ENCODE measurements at regions not wholly inside any gene's neighbourhood (a gene's known extent, or its start where the extent isn't known, plus 50 kb on each side); places are given as distances from the start of the nearest gene placed in this dataset.
A peak's percentile ranks its signal among the peaks of the same experiment; 100 is the strongest.

DNA sequence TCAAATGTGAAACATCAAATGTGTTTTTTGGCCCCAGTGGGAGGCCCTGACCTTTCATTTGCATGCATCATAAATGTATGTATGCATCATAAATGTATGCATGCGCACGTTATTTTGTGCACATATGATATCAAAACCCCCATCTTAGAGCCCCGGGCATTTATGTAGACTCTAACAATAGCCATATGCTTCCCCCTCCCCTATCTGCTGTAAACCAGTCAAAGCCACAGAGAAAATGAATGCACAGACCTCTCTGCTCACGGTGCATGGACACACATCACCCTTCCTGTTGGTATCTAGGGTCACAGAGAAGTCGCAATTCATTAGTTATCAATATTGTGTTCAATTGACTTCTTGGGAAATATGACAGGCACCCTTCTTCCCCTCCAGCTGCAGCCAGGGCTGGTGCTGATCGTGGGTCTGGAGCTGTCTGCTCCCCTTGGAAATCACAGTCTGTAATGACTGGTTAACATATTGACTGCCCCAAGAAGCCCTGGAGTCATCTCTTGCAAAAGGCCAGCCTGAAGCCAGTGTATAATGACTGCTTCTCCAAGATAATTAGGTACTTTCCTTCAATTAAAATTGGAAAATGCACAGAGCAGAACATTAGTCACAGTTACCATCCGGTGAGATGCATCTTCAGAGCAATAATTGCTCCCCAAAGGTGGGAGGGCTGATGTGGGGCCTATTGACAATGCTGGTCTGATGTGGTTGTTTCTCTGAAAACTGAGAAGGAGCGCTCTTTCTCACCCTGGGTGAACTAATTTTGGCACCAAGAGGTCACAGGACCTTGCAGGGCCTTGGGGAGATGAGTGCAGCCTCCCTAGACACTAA, 532.2 kb downstream of the CDH26 start:
- FAIRE-seq (no peak), DNase-seq (ENCODE audit: insufficient read length, low spot score) (no peak)
- no peak for TF ChIP-seq POLR2A (IDR thresholded peaks at IDR 0.05; ENCODE audit: low read depth, low read length)

DNA sequence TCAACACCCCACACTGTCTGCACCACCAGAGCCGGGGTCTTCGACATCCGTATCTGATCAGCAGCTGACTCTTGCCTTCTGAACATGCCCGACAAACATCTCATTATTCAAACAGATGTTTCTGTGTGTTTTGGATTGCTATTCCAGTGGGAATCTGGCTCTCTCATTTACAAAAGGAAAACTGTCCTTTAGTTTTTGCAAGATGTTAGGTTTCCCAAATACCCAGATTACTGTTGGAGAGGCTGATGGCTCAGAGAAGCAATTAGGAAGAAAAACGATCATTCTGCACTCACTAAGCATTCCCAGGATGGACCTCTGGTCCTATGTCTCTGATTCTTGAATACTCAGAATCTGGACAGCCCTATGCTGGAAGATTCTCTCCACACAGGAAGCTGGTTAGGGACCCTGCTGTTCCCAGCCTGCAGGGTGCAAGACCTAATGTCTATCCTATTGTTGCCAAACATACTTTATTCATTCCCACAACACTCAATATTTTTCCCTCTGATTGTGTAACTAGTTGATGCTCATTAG, 532.9 kb downstream of the CDH26 start:
- DNase-seq (ENCODE audit: insufficient read length, low spot score) (no peak), FAIRE-seq (no peak)

DNA sequence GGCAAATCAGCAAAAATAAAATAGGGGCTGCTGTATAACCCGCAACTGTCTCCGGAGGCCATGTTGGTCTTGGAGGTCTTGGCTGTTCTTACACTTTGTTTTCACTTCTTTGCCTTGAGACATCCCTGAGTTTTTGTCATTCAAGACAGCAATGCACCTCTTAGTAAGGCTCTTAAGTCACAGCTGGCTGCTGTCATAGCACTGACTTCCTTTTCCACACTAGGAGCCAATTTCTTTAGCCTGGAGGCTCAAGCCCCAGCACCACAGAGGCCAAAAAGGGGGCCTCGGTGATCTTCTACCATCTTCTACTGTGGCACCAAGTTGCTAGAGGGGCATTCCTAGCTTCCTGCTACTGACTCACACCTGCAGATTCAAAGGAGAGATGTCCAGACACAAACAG, 536.3 kb downstream of the CDH26 start:
- no peak for DNase-seq (ENCODE audit: insufficient read length, low spot score)
- no peak for FAIRE-seq
- no peak for TF ChIP-seq POLR2A (IDR thresholded peaks at IDR 0.05; ENCODE audit: low read depth, low read length)

More for the DNA sequence above, 532.9 kb downstream of the CDH26 start:
- TF ChIP-seq POLR2A (IDR thresholded peaks at IDR 0.05; ENCODE audit: low read depth, low read length), result no peak

GRCh38 chr20:60497298-60498035, 539.2 kb downstream of the CDH26 start:
- TF ChIP-seq POLR2A (IDR thresholded peaks at IDR 0.05; ENCODE audit: low read depth, low read length), result no peak
- FAIRE-seq, result no peak

DNA sequence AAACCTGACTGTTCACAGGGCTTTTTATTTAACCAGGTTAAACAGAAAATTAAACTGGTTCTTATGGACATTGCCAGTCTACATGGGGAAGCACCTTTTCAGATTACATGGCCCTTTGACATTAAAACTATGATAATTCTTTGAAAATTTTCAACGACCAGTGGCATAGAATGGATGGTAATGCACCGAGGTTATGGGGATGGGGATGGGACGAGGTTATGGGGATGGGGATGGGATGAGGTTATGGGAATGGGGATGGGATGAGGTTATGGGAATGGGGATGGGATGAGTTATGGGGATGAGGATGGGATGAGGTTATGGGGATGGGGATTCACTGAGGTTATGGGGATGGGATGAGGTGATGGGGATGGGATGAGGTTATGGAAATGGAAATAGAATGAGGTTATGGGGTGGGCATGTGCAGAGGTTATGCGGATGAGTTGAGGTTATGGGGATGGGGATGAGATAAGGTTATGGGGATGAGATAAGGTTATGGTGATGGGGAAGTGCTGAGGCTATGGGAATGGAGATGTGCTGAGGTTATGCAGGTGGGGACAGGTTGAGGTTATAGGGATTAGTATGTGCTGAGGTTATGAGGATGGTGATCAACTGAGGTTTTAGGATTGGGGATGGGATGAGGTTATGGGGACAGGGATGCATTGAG, 541.9 kb downstream of the CDH26 start:
- TF ChIP-seq POLR2A (IDR thresholded peaks at IDR 0.05; ENCODE audit: low read depth, low read length), result no peak
- no peak for DNase-seq (ENCODE audit: insufficient read length, low spot score)
- no peak for FAIRE-seq

More at GRCh38 chr20:60497298-60498035, 539.2 kb downstream of the CDH26 start:
- DNase-seq (ENCODE audit: insufficient read length, low spot score), result no peak

GRCh38 chr20:60501048-60501447, 542.8 kb downstream of the CDH26 start:
- no peak for TF ChIP-seq POLR2A (IDR thresholded peaks at IDR 0.05; ENCODE audit: low read depth, low read length)
- DNase-seq (ENCODE audit: insufficient read length, low spot score), result no peak
- FAIRE-seq, result no peak

- no peak for DNase-seq (ENCODE audit: insufficient read length, low spot score)
- FAIRE-seq, result no peak
- TF ChIP-seq POLR2A (IDR thresholded peaks at IDR 0.05; ENCODE audit: low read depth, low read length), result no peak
Observed at GRCh38 chr20:60502881-60503280, 544.7 kb downstream of the CDH26 start.

DNA sequence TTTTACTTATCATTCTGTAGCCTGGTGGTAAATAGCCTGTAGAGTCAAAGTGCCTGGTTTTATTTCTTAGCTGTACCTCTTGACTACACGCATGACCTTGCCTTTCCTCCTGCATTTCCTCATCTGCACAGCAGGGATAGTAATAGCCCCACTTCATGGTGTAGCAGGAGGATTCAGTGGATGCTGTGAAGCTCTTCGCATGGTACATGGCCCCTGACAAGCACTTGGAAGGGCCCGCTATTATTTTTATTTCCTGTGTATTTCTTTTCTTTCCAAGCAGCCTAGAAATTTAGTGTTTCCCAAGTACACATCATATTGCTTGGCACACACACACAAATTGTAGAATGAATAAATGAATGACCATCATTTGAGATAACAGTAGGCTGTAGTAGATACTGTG, 547.2 kb downstream of the CDH26 start:
- FAIRE-seq (no peak), DNase-seq (ENCODE audit: insufficient read length, low spot score) (no peak)
- TF ChIP-seq POLR2A (IDR thresholded peaks at IDR 0.05; ENCODE audit: low read depth, low read length), result no peak

DNA sequence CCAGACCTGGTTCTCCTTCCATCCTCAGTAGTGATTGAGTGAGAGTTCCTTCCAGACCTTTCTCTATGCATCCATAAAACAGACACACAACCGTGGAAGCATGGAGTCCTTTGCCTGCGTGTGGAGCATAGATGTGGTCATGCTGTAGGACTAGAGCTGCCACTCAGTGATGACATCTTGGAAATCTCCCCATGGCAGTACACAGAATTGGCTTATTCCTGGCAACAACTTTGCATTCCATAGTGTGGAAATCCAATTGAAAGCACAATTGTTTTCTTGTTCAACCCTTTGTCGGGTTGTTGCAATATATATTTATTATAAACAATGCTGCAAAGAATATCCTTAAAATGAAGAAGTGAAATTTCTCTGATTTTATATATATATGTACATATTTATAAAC, 547.8 kb downstream of the CDH26 start:
- DNase-seq (ENCODE audit: insufficient read length, low spot score) (no peak), FAIRE-seq (no peak)
- TF ChIP-seq POLR2A (IDR thresholded peaks at IDR 0.05; ENCODE audit: low read depth, low read length), result no peak

- FAIRE-seq (no peak), DNase-seq (ENCODE audit: insufficient read length, low spot score) (no peak)
- TF ChIP-seq POLR2A (IDR thresholded peaks at IDR 0.05; ENCODE audit: low read depth, low read length), result no peak
Observed at GRCh38 chr20:60507087-60507694, 549.0 kb downstream of the CDH26 start.

GRCh38 chr20:60509407-60509806, 551.2 kb downstream of the CDH26 start:
- FAIRE-seq (no peak), DNase-seq (ENCODE audit: insufficient read length, low spot score) (no peak)
- TF ChIP-seq POLR2A (IDR thresholded peaks at IDR 0.05; ENCODE audit: low read depth, low read length), result no peak

DNA sequence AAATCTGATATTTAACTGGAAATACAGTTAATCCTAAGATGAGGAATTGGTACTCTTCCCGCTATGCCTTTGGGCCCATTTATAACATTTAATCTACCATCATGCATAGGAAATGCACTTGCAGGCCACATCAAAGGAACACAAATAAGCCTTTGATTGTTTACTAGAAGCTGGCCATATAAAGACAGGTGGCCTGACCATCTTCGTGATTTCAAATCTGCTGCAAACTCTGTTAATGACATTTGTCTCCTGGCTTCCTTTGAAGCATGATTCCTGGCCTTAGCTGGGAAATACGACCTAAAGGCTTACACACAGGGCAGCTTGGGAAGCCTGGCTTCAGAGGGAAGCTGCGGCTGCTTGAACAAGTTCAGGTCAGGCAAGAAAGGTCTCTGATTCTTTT, 552.1 kb downstream of the CDH26 start:
- no peak for FAIRE-seq

DNA sequence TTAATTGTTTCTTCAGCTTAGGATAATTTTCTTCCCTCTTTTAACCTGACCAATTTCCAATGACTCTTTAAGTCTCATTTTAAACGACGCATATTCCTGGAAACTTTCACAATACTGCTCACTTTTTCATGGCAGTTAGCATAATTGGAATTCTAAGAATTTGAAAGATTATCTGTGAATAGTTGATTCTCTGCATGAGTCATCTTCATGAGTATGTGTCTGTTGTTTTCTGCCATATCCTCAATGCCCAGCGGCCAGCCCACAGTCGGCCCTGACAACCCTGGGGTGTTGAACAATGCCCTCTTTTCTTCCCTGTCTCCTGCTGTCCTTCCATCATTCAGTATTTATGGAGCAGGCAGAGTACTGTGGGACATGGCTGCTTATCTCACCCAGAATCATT, 554.2 kb downstream of the CDH26 start:
- FAIRE-seq, result peak; percentile 72
- DNase-seq (ENCODE audit: insufficient read length, low spot score), result peak; percentile 12
- no peak for TF ChIP-seq POLR2A (IDR thresholded peaks at IDR 0.05; ENCODE audit: low read depth, low read length)

More for the DNA sequence above, 552.1 kb downstream of the CDH26 start:
- DNase-seq (ENCODE audit: insufficient read length, low spot score), result no peak
- TF ChIP-seq POLR2A (IDR thresholded peaks at IDR 0.05; ENCODE audit: low read depth, low read length), result no peak

DNA sequence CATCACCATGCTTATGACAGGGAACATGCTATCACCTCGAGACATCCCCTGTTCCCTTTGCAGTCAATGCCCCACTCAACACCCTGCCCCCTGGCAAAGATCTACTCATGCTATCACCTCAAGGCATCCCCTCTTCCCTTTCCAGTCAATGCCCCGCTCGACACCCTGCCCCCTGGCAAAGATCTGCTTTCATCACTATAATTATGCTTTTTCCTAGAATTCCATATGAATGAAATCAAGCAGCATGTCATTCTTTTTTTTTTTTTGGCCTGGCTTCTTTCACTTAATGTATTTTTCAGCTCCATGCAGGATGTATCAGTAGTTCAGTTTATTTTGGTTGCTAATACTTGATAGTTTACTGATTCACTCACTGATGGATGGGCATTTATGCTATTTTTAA, 554.9 kb downstream of the CDH26 start:
- DNase-seq (ENCODE audit: insufficient read length, low spot score), result no peak
- no peak for TF ChIP-seq POLR2A (IDR thresholded peaks at IDR 0.05; ENCODE audit: low read depth, low read length)
- no peak for FAIRE-seq
